GM18520 (cell line): ENCODE measurements at regions not wholly inside any gene's neighbourhood (a gene's known extent, or its start where the extent isn't known, plus 50 kb on each side); places are given as distances from the start of the nearest gene placed in this dataset.
A peak's percentile ranks its signal among the peaks of the same experiment; 100 is the strongest.

Source experiments
- ATAC-seq: cut with Tn5 transposase; IDR thresholded peaks from one replicate; pipeline ENCODE4 v1.9.1; 2021; ENCODE audit not compliant: unreplicated experiment

GRCh38 chr3:144362126-144362525 lies 390.5 kb downstream of the DIPK2A start:
- no peak for ATAC-seq

GRCh38 chr3:144363856-144364255 lies 392.2 kb downstream of the DIPK2A start:
- ATAC-seq, result no peak

- no peak for ATAC-seq
Observed at GRCh38 chr3:144364737-144365136, 393.1 kb downstream of the DIPK2A start.

GRCh38 chr3:144369129-144369879 lies 397.7 kb downstream of the DIPK2A start:
- ATAC-seq, result no peak

GRCh38 chr3:144375088-144375487 lies 403.5 kb downstream of the DIPK2A start:
- no peak for ATAC-seq

GRCh38 chr3:144380849-144381248 lies 409.2 kb downstream of the DIPK2A start:
- no peak for ATAC-seq

GRCh38 chr3:144381607-144382006 lies 410.0 kb downstream of the DIPK2A start:
- no peak for ATAC-seq

GRCh38 chr3:144384241-144384979 lies 412.8 kb downstream of the DIPK2A start:
- no peak for ATAC-seq

- ATAC-seq, result no peak
Observed at GRCh38 chr3:144390786-144391185, 419.2 kb downstream of the DIPK2A start.

GRCh38 chr3:144391236-144391635 lies 419.6 kb downstream of the DIPK2A start:
- no peak for ATAC-seq

- no peak for ATAC-seq
Observed at GRCh38 chr3:144394032-144394431, 422.4 kb downstream of the DIPK2A start.

GRCh38 chr3:144402430-144402829 lies 430.8 kb downstream of the DIPK2A start:
- no peak for ATAC-seq

- no peak for ATAC-seq
Observed at GRCh38 chr3:144403040-144403457, 431.4 kb downstream of the DIPK2A start.

GRCh38 chr3:144407335-144407734 lies 435.7 kb downstream of the DIPK2A start:
- ATAC-seq, result no peak

GRCh38 chr3:144409319-144409718 lies 437.7 kb downstream of the DIPK2A start:
- ATAC-seq, result no peak

- no peak for ATAC-seq
Observed at GRCh38 chr3:144413068-144413467, 441.4 kb downstream of the DIPK2A start.

- no peak for ATAC-seq
Observed at GRCh38 chr3:144415492-144415891, 443.9 kb downstream of the DIPK2A start.

GRCh38 chr3:144424606-144425005 lies 453.0 kb downstream of the DIPK2A start:
- ATAC-seq, result no peak

GRCh38 chr3:144426366-144426765 lies 454.7 kb downstream of the DIPK2A start:
- no peak for ATAC-seq

GRCh38 chr3:144426967-144427366 lies 455.3 kb downstream of the DIPK2A start:
- no peak for ATAC-seq

GRCh38 chr3:144429719-144430121 lies 458.1 kb downstream of the DIPK2A start:
- ATAC-seq, result peak; percentile 85

- peak; percentile 28 for ATAC-seq
Observed at GRCh38 chr3:144431134-144431533, 459.5 kb downstream of the DIPK2A start.
